ENCODE measurements at regions not wholly inside any gene's neighbourhood (a gene's known extent, or its start where the extent isn't known, plus 50 kb on each side); places are given as distances from the start of the nearest gene placed in this dataset.
"Not testable (repeated sequence)": the region's sequence is repeated elsewhere in the genome, so short reads cannot be mapped to it uniquely, and the experiment has no call there.

DNA sequence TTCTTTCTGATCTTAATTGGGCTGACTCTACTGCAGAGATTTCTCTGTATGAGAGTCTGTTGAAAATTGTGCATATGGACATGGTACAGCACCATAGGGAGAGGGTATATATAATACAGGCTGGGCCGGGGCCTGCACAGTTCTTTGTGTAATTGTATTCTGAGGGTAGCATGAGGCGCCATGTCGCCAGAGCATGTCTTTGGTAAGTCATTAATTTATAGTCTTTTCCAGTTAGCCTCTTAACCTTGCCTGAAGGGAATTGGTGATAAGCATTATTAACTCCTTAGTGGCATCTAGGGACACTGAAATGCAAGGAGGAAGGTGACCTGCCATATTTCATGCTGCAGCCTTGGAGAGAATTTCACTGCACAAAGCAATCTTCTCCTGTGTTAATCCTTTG, 569.9 kb downstream of the TMTC2 start:
- DNase-seq (ENCODE audit: low read depth in 2 of 2): no peak

DNA sequence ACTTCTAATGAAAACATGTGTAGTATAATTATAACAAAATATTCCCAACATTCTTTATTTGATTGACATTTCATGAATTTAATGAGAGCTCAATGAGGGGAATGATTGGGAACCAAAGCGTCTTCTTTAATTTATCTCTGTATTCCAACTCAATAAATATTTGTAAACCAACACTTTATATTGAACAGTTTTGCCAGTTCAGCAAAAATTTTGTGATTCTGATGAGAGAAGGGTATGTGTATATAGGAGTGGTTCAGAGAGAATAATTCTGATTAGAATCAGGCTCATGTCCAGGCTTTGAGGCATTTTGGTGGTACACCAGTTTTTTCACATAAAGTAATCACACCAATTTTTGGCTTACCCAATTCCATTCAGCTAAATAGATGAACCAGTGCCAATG, 564.2 kb downstream of the TMTC2 start:
- no peak for DNase-seq (ENCODE audit: low read depth in 2 of 2)

DNA sequence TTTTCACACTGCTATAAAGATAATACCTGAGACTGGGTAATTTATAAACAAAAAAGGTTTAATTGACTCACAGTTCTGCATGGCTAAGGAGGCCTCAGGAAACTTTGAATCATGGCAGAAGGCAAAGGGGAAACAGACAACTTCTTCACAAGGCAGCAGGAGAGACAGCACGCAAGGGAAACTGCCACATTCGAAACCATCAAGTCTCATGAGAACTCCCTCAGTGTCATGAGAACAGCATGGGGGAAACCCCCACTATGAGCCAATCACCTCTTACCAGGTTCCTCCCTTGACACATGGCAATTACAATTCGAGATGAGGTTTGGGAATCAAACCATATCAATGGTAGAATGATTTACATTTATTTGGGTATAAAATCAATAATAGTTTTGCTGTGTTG, 558.5 kb downstream of the TMTC2 start:
- DNase-seq (ENCODE audit: low read depth in 2 of 2): no peak

DNA sequence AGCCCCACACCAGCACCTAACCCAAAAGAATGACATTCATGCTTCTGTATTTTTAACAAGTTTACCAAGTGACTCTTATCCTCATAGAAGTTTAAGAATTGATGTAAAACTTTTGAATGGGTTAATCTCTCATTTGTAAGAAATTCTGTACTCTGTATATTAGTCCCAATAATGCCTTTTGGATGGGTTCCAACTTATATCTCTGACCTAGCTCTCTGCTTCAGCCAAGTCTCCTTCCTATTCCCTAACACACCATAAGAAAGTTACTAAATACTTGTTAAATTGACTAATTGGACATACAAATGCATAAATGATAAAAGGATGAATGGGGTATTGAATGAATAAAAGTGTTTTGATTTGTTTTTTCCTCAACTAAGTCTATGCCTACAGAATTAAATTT, 557.3 kb downstream of the TMTC2 start:
- no peak for DNase-seq (ENCODE audit: low read depth in 2 of 2)

DNA sequence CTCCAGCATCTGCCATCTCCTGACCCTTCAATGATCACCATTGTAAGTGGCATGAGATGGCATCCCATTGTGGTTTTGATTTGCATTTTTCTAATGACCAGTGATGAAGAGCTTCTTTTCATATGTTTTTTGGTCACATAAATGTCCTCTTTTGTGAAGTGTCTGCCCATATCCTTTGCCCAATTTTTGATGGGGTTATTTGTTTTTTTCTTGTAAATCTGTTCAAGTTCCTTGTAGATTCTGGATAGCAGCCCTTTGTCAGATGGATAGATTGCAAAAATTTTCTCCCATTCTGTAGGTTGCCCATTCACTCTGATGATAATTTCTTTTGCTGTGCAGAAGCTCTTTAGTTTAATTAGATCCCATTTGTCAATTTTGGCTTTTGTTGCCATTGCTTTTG, 547.3 kb downstream of the TMTC2 start:
- DNase-seq (ENCODE audit: low read depth in 2 of 2): not testable (repeated sequence)

DNA sequence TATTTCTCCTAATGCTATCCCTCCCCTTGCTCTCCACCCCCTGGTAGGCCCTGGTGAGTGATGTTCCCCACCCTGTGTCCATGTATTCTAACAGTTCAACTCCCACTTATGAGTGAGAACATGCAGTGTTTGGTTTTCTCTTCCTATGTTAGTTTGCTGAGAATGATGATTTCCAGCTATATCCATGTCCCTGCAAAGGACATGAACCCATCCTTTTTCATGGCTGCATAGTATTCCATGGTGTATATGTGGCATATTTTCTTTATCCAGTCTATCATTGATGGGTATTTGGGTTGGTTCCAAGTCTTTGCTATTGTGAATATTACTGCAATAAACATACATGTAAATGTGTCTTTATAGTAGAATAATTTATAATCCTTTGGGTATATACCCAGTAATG, 540.3 kb downstream of the TMTC2 start:
- DNase-seq (ENCODE audit: low read depth in 2 of 2): not testable (repeated sequence)

DNA sequence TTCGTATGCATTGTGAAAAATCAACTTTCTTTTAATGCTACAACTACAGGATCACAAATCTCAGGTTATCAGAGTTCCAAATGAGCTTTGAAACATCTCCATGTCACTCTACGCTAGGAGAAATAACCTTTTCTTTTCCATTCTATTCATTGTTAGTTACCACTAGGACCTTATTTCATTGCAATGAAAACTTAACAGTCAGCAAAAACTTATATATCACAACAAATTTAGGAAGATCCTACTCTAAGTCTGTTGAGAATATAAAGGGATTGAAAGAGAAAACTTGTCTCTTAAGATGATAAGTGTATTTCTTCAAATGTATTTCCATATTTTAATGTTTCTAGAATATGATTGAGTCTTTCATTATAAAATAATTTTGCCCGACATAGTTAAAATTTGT, 539.1 kb downstream of the TMTC2 start:
- DNase-seq (ENCODE audit: low read depth in 2 of 2): no peak

DNA sequence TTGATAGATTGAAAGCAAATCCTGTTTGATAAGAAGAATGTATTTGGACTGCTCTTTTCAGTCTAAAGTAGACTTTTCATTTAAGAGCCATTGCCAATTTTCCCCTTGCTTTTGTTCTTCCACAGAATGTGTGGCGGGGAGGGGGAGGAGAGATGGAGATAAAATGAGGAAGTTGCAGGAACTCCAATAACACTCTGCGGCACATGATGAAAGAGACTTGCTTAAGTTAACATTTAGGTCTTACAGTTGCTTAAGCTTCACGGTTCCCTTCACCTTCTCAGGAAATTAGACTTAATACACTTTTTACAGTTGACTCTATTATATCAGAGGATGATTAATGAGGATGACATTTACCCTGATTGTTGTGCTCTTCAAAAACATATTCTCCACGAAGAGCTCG, 537.3 kb downstream of the TMTC2 start:
- DNase-seq (ENCODE audit: low read depth in 2 of 2): no peak

DNA sequence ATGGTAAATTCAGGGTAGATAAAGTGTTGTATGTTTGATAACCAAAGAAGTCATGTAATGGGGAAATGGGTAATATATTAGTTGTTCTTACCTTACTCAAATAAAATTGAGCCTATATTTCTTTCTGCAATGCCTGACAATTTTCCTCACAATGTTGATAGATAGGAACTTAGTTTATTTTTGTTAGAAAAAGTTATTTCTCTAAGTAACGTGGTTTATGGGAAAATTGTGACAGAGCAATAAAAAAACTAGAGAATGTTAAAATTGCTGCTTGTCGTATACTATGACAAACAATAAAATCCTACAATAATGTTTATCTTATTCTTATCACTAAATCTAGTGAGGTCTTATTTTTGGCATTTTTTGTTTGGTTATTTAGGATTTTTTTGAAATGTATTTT, 534.1 kb downstream of the TMTC2 start:
- DNase-seq (ENCODE audit: low read depth in 2 of 2): no peak

DNA sequence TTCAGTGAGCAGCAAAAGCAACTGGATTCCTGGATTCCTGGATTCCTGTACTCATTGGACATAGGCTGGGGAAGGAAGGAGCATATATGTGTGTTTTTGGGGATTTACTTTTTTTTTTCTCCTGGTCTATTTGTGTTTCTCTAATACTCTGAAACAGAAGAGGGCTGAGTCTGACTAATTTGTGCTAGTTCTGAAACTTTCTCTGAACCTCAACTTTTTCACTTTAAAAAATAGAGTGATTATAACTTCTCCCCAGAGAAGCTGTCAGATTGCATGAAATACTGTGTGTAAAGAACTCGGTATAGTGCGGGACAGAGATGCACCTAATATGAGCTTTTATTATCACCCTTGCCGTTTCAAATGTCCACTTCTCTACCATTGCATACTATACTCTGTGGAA, 529.5 kb downstream of the TMTC2 start:
- DNase-seq (ENCODE audit: low read depth in 2 of 2): no peak

DNA sequence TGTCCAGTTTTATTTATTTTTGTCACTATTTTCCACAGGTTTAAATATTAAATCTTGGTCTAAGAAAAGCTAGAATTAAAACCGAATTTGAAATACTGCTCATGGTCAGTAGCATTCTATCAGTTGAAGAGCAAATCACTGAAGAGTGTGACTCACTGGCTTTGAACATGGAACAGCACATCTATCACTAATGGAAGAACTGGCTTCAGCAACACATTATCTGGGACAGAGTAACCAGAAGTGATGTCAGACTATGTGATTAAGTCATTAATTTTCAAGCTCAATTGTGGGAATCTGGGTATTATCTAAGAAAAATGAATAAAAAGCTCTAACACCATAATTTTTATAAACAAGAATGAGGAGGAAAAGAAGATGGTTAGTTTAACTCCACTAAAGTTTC, 527.5 kb downstream of the TMTC2 start:
- DNase-seq (ENCODE audit: low read depth in 2 of 2): no peak

DNA sequence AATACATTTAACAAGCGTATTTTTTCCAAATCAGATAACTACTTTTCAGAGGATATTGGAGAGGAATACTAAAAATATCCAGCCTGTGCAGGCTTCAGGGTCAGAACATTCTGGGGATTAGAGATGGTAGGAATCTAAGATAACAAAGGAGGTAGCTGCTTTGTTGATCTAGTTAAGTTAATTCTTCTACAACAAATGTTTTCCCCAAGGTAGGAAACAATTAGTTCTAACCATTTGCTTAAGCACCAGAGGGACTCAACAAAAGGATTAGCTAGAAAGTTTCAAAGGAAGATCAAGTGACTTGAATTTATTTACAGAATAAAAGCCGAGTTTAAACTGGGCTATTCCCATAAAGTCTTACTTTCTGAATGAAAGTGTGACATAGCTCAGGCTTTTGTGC, 524.2 kb downstream of the TMTC2 start:
- DNase-seq (ENCODE audit: low read depth in 2 of 2): no peak

DNA sequence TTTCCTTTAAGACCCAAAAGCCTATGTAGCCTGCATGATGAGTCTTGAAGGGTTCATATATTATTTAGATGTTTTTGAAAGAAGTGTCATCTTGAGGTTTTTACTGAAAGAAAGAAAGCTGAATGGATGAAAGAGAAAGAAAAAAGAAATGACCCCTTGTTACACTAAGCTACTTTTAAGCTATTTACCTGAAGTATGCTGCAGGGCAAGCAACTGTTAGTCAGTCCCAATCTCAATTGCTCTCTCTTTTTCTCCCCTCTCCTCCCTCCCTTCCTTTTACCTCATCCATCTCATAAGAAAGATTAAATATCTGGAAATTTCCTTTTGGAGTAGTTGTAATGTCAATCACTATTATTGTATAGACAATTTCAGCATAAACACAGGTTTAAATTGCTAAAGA, 512.4 kb downstream of the TMTC2 start:
- DNase-seq (ENCODE audit: low read depth in 2 of 2): no peak

DNA sequence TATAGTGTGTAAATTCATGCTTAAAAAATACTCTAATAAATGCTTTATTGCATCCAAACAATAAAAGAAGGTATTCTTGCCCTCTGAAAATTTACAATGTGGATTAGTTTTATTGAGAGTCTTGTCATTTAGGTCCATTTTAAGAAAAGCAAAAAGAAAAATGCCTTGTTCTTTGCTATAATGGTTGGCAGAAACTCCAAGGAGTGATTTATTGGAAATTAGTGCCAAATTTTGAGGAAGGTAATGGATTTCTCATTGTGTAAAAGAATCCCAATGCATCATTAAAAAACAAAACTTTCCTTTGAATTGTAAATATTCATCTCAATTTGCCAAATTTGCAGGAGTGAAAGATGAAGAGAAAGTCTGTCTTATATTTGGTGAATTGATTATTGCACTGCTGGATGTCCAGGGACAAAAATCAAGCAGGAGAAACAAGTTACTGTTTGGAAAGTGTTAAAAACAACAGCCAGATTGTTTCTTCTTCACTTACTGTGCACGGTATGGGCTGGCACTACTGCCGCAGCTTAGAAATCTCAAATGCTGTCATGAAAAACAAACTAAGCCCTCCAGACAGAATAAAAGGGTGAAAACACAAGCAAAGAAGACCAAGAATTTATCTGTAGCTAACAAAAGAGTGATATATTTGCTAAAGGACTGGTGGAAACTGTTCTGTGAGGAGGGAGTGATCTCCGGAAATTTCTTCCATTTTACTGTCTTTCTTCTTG, 511.7 kb downstream of the TMTC2 start:
- no peak for DNase-seq (ENCODE audit: low read depth in 2 of 2)

DNA sequence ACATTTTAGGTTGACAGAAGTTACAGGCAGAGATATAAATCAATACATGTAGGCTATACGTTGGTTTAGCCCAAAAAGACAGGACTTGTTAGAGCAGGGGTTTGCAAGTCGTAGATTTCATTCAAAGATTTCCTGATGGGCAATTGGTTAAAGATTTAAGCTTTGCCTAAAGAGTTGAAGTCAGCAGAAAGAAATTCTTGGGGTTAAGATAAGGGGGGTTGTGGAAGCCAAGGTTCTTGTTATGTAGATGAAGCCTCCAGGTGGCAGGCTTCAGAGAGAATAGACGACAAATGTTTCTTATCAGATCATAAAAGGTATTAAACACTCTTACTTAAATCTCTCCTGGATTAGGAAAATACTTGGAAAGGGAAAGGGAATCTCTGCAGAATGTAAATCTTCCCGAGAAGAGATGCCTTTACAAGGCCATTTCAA, 510.8 kb downstream of the TMTC2 start:
- DNase-seq (ENCODE audit: low read depth in 2 of 2): no peak

DNA sequence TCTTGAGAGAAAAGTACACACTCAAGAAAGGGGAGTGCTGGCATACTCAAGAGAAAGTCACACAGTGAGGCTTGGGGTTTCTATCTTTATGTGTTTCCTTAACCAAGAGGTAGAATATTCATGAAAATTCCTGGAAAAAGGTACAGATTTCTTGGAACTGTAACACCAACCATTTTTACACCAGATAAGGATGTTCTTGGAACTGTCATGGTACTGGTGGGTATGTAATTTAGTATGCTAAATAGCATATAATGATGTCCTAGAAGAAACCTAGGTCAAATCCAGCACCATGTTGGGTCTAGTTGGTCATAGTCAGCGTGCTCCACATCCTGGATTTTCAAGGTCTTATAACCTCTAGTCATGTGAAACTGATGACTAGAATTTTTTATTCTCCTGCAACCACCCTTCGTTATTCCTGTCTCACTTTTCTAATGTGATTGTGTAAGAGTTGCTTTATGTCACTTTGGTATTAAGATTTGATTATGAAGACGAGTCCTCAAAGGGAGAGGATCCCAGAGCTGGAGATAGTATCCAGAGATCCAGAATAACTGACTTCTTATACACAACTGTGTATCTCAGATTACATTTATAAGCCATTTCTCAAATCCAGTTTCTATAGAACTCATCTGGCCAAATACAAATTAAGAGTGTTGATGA, 510.1 kb downstream of the TMTC2 start:
- no peak for DNase-seq (ENCODE audit: low read depth in 2 of 2)

DNA sequence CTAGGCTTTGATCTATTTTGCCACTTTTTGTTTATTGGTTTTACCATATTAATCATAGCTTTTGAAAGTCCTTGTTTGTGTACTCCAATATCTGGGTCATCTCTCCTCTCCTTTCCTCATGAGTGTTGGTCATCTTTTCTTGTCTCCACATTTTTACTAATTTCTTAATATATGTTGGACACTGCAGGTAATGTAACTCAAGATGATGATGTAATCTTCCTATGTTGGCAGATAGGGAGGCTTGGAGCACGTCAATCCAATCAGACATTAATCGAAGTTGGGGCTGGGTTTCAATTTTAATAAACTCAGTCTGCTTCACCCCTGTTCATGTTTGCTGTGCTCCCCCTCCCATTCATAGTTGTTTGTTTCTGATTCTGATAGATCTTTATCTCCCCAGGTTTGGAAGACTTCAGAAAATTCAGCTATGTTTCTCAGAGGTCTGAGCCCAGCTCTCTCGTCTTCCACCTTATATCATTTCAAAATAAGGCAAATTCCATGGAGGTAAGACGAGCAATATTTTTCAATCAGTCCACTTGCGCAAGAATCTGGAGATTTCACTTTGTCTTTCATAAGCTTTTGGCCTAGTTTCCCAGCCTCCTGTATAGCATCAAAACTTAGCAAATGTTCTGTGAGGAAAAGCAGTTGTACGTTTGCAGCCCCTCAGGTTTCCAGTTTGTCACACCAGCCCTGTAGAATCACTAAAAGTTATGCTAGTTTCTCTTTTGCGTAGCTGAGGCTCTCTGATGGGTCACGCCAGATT, 504.1 kb downstream of the TMTC2 start:
- DNase-seq (ENCODE audit: low read depth in 2 of 2): no peak

DNA sequence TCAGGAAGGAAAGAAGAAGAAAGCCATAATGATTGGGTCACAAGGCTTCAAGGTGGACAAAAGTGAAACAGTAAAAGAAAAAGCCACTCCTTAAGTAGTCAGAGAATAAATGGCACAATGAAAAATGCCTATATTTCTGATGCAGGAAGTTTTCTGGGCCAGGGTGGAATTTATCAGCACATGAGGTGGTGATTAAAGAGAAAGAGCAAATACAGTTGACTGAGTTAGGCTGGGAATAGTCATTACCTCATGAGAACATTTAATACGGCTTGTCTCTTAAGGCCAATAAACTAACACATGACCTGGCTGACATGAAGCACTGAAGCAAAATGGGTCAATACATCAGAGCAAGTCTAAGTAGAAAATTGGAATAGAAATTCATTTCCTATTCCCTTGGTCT, 499.7 kb downstream of the TMTC2 start:
- DNase-seq (ENCODE audit: low read depth in 2 of 2): no peak

DNA sequence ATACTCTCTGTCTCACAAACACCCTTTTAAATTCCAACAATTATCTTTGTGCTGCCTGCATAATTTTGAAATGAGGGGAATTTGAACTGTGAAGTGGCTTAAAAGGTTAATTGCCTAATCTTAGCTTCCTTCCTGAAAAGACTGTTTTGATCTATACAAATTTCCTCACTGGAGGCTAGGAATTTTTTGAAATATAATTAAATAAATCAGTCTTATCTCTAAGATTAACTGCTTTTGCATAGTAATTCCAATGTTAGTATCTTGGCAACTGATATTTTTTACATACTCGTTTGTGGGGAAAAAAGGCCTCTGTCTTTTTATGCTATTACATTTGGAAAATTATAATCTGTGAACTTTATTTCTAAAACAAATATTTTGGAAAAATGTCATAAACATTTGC, 498.5 kb downstream of the TMTC2 start:
- no peak for DNase-seq (ENCODE audit: low read depth in 2 of 2)

All from dermis microvascular lymphatic vessel endothelial cell (primary cell).